ENCODE measurements at regions not wholly inside any gene's neighbourhood (a gene's known extent, or its start where the extent isn't known, plus 50 kb on each side); places are given as distances from the start of the nearest gene placed in this dataset.

DNA sequence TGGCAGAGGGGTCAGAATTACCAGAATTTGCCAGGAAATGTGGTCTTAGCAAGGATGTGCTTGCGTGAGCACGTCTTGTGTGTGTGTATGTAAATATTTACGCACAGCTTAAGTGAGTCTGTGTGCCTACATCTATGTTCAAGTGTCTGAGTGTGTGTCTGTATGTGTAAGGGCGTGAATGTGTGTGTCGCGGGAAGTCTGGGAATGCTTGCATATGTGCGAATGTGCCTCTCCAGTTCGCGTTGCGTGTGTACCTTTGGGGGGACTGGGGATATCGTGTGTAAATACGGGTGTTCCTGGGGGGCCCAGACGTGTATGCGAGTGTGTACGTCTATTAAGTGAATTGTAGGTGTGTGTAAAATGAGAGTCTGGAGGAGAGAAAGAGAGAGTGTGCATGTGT, 68.6 kb upstream of the POU3F1 start:
- TF ChIP-seq, protein P1, sequence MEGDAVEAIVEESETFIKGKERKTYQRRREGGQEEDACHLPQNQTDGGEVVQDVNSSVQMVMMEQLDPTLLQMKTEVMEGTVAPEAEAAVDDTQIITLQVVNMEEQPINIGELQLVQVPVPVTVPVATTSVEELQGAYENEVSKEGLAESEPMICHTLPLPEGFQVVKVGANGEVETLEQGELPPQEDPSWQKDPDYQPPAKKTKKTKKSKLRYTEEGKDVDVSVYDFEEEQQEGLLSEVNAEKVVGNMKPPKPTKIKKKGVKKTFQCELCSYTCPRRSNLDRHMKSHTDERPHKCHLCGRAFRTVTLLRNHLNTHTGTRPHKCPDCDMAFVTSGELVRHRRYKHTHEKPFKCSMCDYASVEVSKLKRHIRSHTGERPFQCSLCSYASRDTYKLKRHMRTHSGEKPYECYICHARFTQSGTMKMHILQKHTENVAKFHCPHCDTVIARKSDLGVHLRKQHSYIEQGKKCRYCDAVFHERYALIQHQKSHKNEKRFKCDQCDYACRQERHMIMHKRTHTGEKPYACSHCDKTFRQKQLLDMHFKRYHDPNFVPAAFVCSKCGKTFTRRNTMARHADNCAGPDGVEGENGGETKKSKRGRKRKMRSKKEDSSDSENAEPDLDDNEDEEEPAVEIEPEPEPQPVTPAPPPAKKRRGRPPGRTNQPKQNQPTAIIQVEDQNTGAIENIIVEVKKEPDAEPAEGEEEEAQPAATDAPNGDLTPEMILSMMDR (IDR thresholded peaks at IDR 0.05): no peak
- DNase-seq (ENCODE audit: extremely low spot score, unreplicated experiment): no peak
- Mint-ChIP-seq H3K27me3 (ENCODE audit: unreplicated experiment) (peaks cover 5% of the 10 kb centered on the region), H3K4me1 (ENCODE audit: unreplicated experiment) (no peaks in the 10 kb centered on the region), H3K36me3 (ENCODE audit: unreplicated experiment) (no peaks in the 10 kb centered on the region), H3K4me3 (ENCODE audit: unreplicated experiment) (no peak overlapping the region), H3K27ac (ENCODE audit: unreplicated experiment) (no peak overlapping the region), H3K9me3 (ENCODE audit: unreplicated experiment) (peaks cover 6% of the 10 kb centered on the region)

DNA sequence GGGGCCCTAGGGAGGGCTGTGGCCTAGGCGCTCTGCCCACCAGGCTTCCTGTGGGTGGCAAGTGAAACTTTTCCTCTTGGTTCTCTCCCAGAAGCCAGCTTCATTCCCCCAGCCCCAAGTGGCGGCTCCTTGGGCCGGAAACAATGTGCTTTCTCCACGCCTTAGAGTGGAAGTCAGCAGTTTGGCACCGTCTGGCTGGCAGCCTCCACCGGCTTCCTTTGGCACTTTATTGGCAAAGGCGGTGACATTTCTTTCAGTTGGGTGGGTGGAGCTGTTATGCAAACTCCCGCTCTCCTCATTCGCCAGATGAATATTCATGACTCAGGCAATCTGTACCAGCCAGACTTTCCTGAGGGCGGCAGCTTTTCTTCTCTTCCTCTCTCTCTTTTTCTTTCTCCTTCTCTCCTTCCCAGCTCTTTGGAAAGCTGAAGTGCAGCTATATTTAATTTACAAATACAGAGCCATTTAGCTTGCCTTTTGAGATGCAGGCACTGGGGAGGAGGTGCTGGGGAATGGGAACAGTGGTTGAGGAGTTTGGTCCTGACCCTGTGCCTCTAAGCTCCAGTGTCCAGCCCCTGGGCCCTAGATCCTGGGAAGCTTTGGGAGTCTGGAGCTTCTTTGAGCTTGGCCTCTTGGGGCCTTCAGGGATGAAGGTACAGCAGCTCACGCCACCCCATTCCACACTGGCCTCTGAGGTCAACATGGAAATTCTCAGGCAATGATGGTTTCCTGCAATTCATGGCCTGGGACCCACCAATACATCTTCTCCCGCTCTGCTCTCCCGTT, 67.8 kb upstream of the POU3F1 start:
- H3K36me3 Mint-ChIP-seq (ENCODE audit: unreplicated experiment): no peaks in the 10 kb centered on the region
- TF ChIP-seq, protein P1 (IDR thresholded peaks at IDR 0.05): no peak
- H3K27ac Mint-ChIP-seq (ENCODE audit: unreplicated experiment): no peak overlapping the region

DNA sequence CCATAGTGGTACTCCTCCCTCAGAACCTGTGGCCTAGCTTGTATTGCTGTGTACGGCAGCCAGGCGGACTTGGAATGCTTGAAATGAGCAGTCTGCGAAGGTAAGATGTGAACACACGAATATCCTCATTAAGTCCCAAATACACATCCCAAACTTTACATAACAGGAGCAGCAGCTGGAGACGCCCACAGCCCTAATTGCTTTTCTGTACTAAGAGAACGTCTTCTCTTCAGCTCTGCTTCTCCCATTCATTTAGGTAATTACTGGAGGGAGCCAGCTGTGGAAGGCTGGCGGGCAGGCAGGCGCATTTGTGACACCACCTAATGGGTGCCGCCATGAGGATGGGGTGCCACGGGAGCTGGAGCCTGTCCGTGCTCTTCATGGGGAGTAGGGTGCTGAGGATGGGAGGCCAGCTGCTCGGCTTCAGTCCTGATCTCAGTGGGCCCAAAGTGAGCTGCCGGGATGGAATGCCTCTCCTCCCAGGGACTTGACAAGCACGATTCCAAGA, 66.6 kb upstream of the POU3F1 start:
- peaks cover 8% of the 10 kb centered on the region for H3K9me3 Mint-ChIP-seq (ENCODE audit: unreplicated experiment)
- H3K36me3 Mint-ChIP-seq (ENCODE audit: unreplicated experiment): no peaks in the 10 kb centered on the region
- DNase-seq (ENCODE audit: extremely low spot score, unreplicated experiment): no peak
- TF ChIP-seq, protein P1 (IDR thresholded peaks at IDR 0.05): no peak
- no peak overlapping the region for H3K27ac Mint-ChIP-seq (ENCODE audit: unreplicated experiment)
- H3K27me3 Mint-ChIP-seq (ENCODE audit: unreplicated experiment): peaks cover 8% of the 10 kb centered on the region
- no peak overlapping the region for H3K4me3 Mint-ChIP-seq (ENCODE audit: unreplicated experiment)
- no peaks in the 10 kb centered on the region for H3K4me1 Mint-ChIP-seq (ENCODE audit: unreplicated experiment)

More for the DNA sequence above, 67.8 kb upstream of the POU3F1 start:
- Mint-ChIP-seq H3K4me1 (ENCODE audit: unreplicated experiment) (no peaks in the 10 kb centered on the region), H3K27me3 (ENCODE audit: unreplicated experiment) (peaks cover 5% of the 10 kb centered on the region), H3K4me3 (ENCODE audit: unreplicated experiment) (no peak overlapping the region), H3K9me3 (ENCODE audit: unreplicated experiment) (peaks cover 8% of the 10 kb centered on the region)
- no peak for DNase-seq (ENCODE audit: extremely low spot score, unreplicated experiment)

GRCh38 chr1:38111589-38111988, 65.0 kb upstream of the POU3F1 start:
- H3K27ac Mint-ChIP-seq (ENCODE audit: unreplicated experiment): no peak overlapping the region
- H3K4me1 Mint-ChIP-seq (ENCODE audit: unreplicated experiment): no peaks in the 10 kb centered on the region
- H3K27me3 Mint-ChIP-seq (ENCODE audit: unreplicated experiment): peaks cover 16% of the 10 kb centered on the region
- H3K9me3 Mint-ChIP-seq (ENCODE audit: unreplicated experiment): peaks cover 8% of the 10 kb centered on the region
- TF ChIP-seq, protein P1 (IDR thresholded peaks at IDR 0.05): no peak
- no peak overlapping the region for H3K4me3 Mint-ChIP-seq (ENCODE audit: unreplicated experiment)
- no peak for DNase-seq (ENCODE audit: extremely low spot score, unreplicated experiment)
- no peaks in the 10 kb centered on the region for H3K36me3 Mint-ChIP-seq (ENCODE audit: unreplicated experiment)

DNA sequence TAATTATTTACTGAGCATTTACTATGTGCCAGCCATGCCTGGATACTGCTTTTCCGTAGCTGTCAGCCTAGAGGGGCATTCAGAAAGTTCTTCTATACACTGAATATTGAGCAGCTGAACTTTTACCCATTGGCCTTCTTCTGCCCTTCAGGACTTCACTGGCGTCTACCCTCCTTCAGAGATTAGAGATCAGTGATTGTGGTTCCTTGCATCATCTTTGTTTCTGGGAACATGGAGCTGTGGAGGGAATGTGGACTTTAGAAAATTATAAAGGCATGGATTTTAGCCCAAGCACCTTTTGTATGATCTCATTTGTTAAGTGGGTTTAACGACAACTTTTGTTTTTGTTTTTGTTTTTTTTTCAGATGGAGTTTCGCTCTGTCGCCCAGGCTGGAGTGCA, 58.7 kb upstream of the POU3F1 start:
- TF ChIP-seq, protein P1 (IDR thresholded peaks at IDR 0.05): no peak
- no peak overlapping the region for H3K27ac Mint-ChIP-seq (ENCODE audit: unreplicated experiment)
- peaks cover 20% of the 10 kb centered on the region for H3K27me3 Mint-ChIP-seq (ENCODE audit: unreplicated experiment)
- peaks cover 2% of the 10 kb centered on the region for H3K9me3 Mint-ChIP-seq (ENCODE audit: unreplicated experiment)
- H3K4me1 Mint-ChIP-seq (ENCODE audit: unreplicated experiment): peaks cover 2% of the 10 kb centered on the region
- no peak for DNase-seq (ENCODE audit: extremely low spot score, unreplicated experiment)
- no peak overlapping the region for H3K4me3 Mint-ChIP-seq (ENCODE audit: unreplicated experiment)
- no peaks in the 10 kb centered on the region for H3K36me3 Mint-ChIP-seq (ENCODE audit: unreplicated experiment)

Measured in osteocyte (in vitro differentiated cells).